ENCODE measurements at regions not wholly inside any gene's neighbourhood (a gene's known extent, or its start where the extent isn't known, plus 50 kb on each side); places are given as distances from the start of the nearest gene placed in this dataset.
A peak's percentile ranks its signal among the peaks of the same experiment; 100 is the strongest.

DNA sequence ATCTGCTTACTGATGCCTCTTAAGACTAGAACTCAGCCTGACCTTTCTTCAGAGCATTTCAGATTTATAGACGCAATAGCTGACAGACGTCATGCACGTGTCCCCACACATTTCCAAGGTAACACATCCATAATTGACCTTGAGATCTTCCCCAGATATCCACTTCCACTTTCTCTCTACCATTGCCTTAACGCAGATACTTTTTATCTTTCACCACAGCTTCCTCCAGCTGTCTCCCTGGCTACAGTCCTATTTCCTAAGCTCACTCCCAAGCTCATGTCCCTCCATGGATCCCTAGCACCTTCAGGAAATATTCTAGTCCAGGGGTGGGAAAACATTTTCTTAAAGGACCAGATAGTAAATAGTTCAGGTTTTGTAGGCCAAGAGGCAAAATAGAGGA, 173.0 kb upstream of the MITF start:
- Histone ChIP-seq H3K9ac (ENCODE audit: low read length) (no peak overlapping the region), H3K9me3 (ENCODE audit: low read length) (no peaks in the 10 kb centered on the region), H3K27ac (ENCODE audit: low read depth, low read length) (no peak overlapping the region), H3K4me1 (ENCODE audit: insufficient read depth, low read length) (no peaks in the 10 kb centered on the region), H3K27me3 (ENCODE audit: control insufficient read depth in 1 of 2, insufficient read depth in 2 of 2, low read length in 2 of 2) (no peaks in the 10 kb centered on the region), H3K36me3 (ENCODE audit: insufficient read depth, low read length) (no peaks in the 10 kb centered on the region), H3K4me3 (ENCODE audit: low read depth in 1 of 2, low read length in 2 of 2) (no peak overlapping the region)

DNA sequence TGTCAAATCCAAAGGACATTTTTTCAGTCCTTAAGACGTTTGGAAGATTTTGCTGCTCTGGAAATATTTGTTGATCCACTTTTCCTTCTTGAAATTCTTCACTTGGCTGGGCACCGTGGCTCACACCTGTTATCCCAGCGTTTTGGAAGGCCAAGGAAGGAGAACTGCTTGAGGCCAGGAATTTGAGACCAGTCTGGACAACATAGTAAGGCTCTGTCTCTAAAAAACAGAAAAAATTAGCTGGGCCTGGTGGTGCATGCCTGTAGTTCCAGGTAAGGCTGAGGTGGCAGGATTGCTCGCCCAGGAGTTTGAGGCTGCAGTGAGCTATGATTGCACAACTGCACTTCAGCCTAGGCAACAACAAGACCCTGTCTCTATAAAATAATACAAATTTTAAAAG, 173.9 kb upstream of the MITF start:
- H3K27ac ChIP-seq (ENCODE audit: low read depth, low read length), result no peak overlapping the region
- no peaks in the 10 kb centered on the region for H3K36me3 ChIP-seq (ENCODE audit: insufficient read depth, low read length)
- H3K9me3 ChIP-seq (ENCODE audit: low read length), result no peaks in the 10 kb centered on the region
- no peaks in the 10 kb centered on the region for H3K27me3 ChIP-seq (ENCODE audit: control insufficient read depth in 1 of 2, insufficient read depth in 2 of 2, low read length in 2 of 2)
- no peak overlapping the region for H3K9ac ChIP-seq (ENCODE audit: low read length)
- H3K4me1 ChIP-seq (ENCODE audit: insufficient read depth, low read length), result no peaks in the 10 kb centered on the region
- H3K4me3 ChIP-seq (ENCODE audit: low read depth in 1 of 2, low read length in 2 of 2), result no peak overlapping the region

DNA sequence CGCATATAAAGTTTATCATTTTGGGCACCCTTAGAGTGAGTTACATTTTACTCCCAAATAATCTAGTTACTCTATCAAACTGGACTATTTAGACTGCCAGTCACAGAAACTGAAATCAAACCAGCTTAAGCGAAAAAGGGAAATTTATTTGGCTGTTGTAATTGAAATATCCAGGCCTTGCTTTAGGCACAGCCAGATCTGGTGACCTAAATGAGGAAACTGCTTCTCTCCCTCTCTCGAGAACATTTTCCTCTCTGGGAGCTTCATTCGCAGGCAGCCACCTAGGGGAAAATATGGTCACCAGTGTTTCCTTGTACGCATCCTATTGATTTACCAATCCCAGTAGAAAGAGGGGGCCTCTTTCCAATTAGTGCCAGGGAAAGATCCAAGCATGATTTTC, 175.3 kb upstream of the MITF start:
- no peak overlapping the region for H3K4me3 ChIP-seq (ENCODE audit: low read depth in 1 of 2, low read length in 2 of 2)
- no peaks in the 10 kb centered on the region for H3K36me3 ChIP-seq (ENCODE audit: insufficient read depth, low read length)
- H3K4me1 ChIP-seq (ENCODE audit: insufficient read depth, low read length), result no peaks in the 10 kb centered on the region
- H3K27ac ChIP-seq (ENCODE audit: low read depth, low read length), result no peak overlapping the region
- H3K9me3 ChIP-seq (ENCODE audit: low read length), result no peaks in the 10 kb centered on the region
- H3K9ac ChIP-seq (ENCODE audit: low read length), result no peak overlapping the region
- no peaks in the 10 kb centered on the region for H3K27me3 ChIP-seq (ENCODE audit: control insufficient read depth in 1 of 2, insufficient read depth in 2 of 2, low read length in 2 of 2)

DNA sequence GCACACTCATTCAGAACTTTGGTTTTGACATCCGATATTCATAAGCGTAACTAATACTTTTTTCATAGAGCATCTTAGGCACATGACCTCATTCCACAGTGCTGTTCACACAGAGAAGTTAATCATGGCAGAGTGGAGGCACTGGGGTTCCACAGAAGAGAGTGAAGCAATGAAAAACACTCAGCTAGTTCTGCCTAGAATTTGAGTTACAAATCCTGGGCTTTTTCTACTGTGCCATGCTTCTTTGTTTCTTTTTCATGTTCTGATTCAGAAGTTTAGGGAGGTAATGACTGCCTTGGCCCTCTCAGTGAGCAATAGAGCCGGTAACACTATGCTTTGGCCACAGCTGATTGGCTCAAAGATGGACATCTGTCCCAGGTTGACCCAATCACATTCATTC, 176.1 kb upstream of the MITF start:
- no peak overlapping the region for H3K4me3 ChIP-seq (ENCODE audit: low read depth in 1 of 2, low read length in 2 of 2)
- no peak overlapping the region for H3K27ac ChIP-seq (ENCODE audit: low read depth, low read length)
- no peaks in the 10 kb centered on the region for H3K36me3 ChIP-seq (ENCODE audit: insufficient read depth, low read length)
- H3K27me3 ChIP-seq (ENCODE audit: control insufficient read depth in 1 of 2, insufficient read depth in 2 of 2, low read length in 2 of 2), result no peaks in the 10 kb centered on the region
- H3K9ac ChIP-seq (ENCODE audit: low read length), result no peak overlapping the region
- H3K4me1 ChIP-seq (ENCODE audit: insufficient read depth, low read length), result no peaks in the 10 kb centered on the region
- H3K9me3 ChIP-seq (ENCODE audit: low read length), result no peaks in the 10 kb centered on the region

DNA sequence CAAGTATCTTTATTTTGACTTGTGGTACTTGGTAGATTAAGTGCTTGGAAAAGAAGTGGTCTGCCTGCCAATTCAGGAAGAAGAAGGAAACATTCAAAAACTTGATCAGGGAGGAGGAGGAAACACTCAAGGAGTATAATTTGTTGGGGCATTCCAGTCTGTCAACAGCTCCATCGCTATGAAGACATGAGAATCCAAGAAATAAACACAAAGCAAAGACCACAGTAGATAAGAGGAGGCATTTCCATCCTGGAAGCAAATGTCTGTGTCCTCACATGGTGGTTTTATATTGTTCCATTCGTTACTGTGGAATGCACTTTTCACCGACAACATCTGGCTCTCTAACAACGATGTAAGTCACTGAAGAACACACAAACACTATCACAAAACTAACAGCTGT, 176.1 kb upstream of the FRMD4B start:
- no peak overlapping the region for H3K27ac ChIP-seq (ENCODE audit: low read depth, low read length)
- no peak overlapping the region for H3K9ac ChIP-seq (ENCODE audit: low read length)
- no peaks in the 10 kb centered on the region for H3K9me3 ChIP-seq (ENCODE audit: low read length)
- no peaks in the 10 kb centered on the region for H3K36me3 ChIP-seq (ENCODE audit: insufficient read depth, low read length)
- no peaks in the 10 kb centered on the region for H3K27me3 ChIP-seq (ENCODE audit: control insufficient read depth in 1 of 2, insufficient read depth in 2 of 2, low read length in 2 of 2)
- no peak overlapping the region for H3K4me3 ChIP-seq (ENCODE audit: low read depth in 1 of 2, low read length in 2 of 2)
- no peaks in the 10 kb centered on the region for H3K4me1 ChIP-seq (ENCODE audit: insufficient read depth, low read length)

DNA sequence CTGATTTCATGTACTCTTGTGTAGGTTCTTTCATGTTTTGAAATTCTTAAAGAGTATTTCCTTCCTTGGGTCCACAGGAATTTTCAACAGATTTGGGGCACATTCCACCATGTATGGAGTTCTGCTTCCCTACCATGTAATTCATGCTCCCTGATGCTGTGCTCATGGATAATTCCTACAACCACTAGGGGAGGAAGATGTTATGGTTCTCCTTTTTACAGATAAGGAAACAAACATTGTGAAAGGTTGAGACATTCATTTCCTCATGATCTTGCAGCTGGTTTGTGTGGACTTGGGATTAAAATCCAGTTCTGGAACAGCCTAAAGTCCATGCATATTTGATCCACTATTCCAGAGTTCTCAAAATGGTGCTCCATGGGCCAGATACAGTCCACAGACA, 174.9 kb upstream of the FRMD4B start:
- Histone ChIP-seq H3K4me3 (ENCODE audit: low read depth in 1 of 2, low read length in 2 of 2) (no peak overlapping the region), H3K9ac (ENCODE audit: low read length) (no peak overlapping the region), H3K27me3 (ENCODE audit: control insufficient read depth in 1 of 2, insufficient read depth in 2 of 2, low read length in 2 of 2) (no peaks in the 10 kb centered on the region), H3K4me1 (ENCODE audit: insufficient read depth, low read length) (no peaks in the 10 kb centered on the region), H3K9me3 (ENCODE audit: low read length) (no peaks in the 10 kb centered on the region), H3K27ac (ENCODE audit: low read depth, low read length) (no peak overlapping the region), H3K36me3 (ENCODE audit: insufficient read depth, low read length) (no peaks in the 10 kb centered on the region)

DNA sequence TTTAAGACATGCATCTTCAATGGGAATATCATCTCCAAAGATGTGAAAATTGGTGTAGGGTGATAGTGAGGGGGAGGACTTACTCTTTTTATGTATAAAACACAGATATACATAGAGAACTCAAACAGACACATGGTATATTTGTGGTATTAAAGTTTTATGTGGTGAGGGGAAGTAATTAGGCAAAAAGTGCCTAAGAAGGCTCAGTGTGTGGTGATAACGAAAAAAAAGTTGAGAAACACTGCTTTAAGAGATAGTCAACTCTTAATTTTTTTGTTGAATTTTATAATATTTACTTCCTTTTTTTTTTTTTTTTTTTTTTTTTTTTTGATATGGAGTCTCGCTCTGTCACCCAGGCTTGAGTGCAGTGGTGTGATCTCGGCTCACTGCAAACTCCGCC, 174.2 kb upstream of the FRMD4B start:
- Histone ChIP-seq H3K27me3 (ENCODE audit: control insufficient read depth in 1 of 2, insufficient read depth in 2 of 2, low read length in 2 of 2) (no peaks in the 10 kb centered on the region), H3K9ac (ENCODE audit: low read length) (no peak overlapping the region), H3K9me3 (ENCODE audit: low read length) (no peaks in the 10 kb centered on the region), H3K4me3 (ENCODE audit: low read depth in 1 of 2, low read length in 2 of 2) (no peak overlapping the region), H3K36me3 (ENCODE audit: insufficient read depth, low read length) (no peaks in the 10 kb centered on the region), H3K4me1 (ENCODE audit: insufficient read depth, low read length) (no peaks in the 10 kb centered on the region), H3K27ac (ENCODE audit: low read depth, low read length) (no peak overlapping the region)

DNA sequence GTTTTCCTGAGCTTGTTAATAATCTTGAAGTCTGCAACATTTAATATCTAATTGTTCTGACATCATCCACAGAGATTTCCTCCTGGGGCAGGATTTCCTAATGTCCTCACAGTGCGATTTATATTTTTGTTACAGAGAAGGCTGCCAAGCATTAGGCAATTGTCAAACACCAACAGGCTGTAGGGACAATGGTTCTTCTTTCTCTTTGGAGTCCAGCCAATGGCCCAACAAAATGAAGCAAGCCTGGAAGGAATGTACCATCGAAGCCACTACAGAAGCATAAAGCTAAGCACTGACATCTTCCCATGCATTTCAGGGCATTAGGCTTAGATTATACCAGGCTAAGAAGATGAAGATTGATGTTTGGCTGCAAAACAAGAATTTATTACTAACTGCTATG, 173.0 kb upstream of the FRMD4B start:
- no peak overlapping the region for H3K9ac ChIP-seq (ENCODE audit: low read length)
- no peak overlapping the region for H3K4me3 ChIP-seq (ENCODE audit: low read depth in 1 of 2, low read length in 2 of 2)
- no peaks in the 10 kb centered on the region for H3K36me3 ChIP-seq (ENCODE audit: insufficient read depth, low read length)
- H3K4me1 ChIP-seq (ENCODE audit: insufficient read depth, low read length), result no peaks in the 10 kb centered on the region
- no peak overlapping the region for H3K27ac ChIP-seq (ENCODE audit: low read depth, low read length)
- no peaks in the 10 kb centered on the region for H3K27me3 ChIP-seq (ENCODE audit: control insufficient read depth in 1 of 2, insufficient read depth in 2 of 2, low read length in 2 of 2)
- no peaks in the 10 kb centered on the region for H3K9me3 ChIP-seq (ENCODE audit: low read length)

DNA sequence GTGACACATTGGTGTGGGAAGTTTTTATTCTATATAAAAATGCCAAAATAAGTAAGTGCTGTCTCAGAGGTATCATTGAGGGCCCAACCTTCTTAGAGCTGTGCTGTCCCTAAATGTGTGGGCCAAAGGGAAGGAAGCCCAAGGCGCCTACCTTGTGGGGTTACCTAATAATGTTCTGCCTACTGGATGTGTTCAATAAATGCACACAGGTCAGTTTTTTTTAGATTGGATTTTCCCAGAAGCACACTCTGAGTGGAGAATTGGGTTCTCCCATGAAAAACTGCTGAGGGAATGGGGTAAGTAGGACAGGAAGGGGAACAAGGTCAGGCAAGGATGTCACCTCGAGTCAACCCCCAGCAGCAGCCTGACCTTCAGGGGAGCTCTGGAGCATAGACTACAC, 168.7 kb upstream of the FRMD4B start:
- no peaks in the 10 kb centered on the region for H3K27me3 ChIP-seq (ENCODE audit: control insufficient read depth in 1 of 2, insufficient read depth in 2 of 2, low read length in 2 of 2)
- no peaks in the 10 kb centered on the region for H3K36me3 ChIP-seq (ENCODE audit: insufficient read depth, low read length)
- H3K9me3 ChIP-seq (ENCODE audit: low read length), result no peaks in the 10 kb centered on the region
- no peak overlapping the region for H3K4me3 ChIP-seq (ENCODE audit: low read depth in 1 of 2, low read length in 2 of 2)
- no peak overlapping the region for H3K9ac ChIP-seq (ENCODE audit: low read length)
- H3K27ac ChIP-seq (ENCODE audit: low read depth, low read length), result no peak overlapping the region
- H3K4me1 ChIP-seq (ENCODE audit: insufficient read depth, low read length), result no peaks in the 10 kb centered on the region

DNA sequence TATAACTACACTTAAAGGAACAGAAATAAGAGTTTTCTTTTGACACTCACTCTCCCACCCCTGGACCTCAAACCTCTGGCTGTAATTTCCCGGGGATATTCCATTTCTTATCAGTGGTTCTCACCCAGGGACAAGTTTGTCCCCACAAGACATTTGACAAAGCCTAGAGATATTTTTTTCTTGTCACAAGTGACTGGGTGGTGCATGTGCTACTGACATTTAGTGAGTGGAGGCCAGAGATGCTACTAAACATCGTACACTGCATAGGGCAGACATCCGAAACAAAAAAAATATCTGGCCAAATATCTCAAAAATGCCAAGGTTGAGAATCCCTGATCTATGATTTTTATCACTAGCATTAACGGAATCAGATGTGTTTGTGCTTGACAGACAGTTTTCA, 168.0 kb upstream of the FRMD4B start:
- no peak overlapping the region for H3K4me3 ChIP-seq (ENCODE audit: low read depth in 1 of 2, low read length in 2 of 2)
- no peaks in the 10 kb centered on the region for H3K36me3 ChIP-seq (ENCODE audit: insufficient read depth, low read length)
- H3K27me3 ChIP-seq (ENCODE audit: control insufficient read depth in 1 of 2, insufficient read depth in 2 of 2, low read length in 2 of 2), result no peaks in the 10 kb centered on the region
- H3K9me3 ChIP-seq (ENCODE audit: low read length), result no peaks in the 10 kb centered on the region
- no peak overlapping the region for H3K27ac ChIP-seq (ENCODE audit: low read depth, low read length)
- no peak overlapping the region for H3K9ac ChIP-seq (ENCODE audit: low read length)
- no peaks in the 10 kb centered on the region for H3K4me1 ChIP-seq (ENCODE audit: insufficient read depth, low read length)

DNA sequence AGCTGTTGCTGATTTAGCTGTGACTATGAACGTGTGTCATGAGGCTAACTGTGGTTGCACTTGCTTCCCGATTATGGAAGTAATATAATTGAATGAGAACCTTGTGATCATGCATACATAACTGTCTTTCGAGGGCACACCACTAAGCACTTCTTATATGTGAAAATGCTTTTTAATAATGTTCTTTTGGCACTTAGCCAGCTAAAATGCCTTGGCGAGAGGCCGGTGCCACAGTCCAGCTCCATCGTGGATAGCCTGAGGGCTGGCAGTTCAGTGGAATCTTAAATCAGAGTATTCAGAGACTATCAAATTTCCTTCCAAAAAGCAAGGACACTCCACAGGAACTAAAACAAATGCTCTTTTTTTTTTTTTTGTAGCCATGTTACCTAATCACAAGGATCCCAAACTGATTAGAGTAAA, 161.6 kb upstream of the FRMD4B start:
- Histone ChIP-seq H3K9ac (ENCODE audit: low read length) (no peak overlapping the region), H3K36me3 (ENCODE audit: insufficient read depth, low read length) (no peaks in the 10 kb centered on the region), H3K4me3 (ENCODE audit: low read depth in 1 of 2, low read length in 2 of 2) (no peak overlapping the region), H3K27me3 (ENCODE audit: control insufficient read depth in 1 of 2, insufficient read depth in 2 of 2, low read length in 2 of 2) (peaks cover 0 to 6% of the 10 kb centered on the region in 2 donors), H3K9me3 (ENCODE audit: low read length) (no peaks in the 10 kb centered on the region), H3K27ac (ENCODE audit: low read depth, low read length) (no peak overlapping the region), H3K4me1 (ENCODE audit: insufficient read depth, low read length) (no peaks in the 10 kb centered on the region)

DNA sequence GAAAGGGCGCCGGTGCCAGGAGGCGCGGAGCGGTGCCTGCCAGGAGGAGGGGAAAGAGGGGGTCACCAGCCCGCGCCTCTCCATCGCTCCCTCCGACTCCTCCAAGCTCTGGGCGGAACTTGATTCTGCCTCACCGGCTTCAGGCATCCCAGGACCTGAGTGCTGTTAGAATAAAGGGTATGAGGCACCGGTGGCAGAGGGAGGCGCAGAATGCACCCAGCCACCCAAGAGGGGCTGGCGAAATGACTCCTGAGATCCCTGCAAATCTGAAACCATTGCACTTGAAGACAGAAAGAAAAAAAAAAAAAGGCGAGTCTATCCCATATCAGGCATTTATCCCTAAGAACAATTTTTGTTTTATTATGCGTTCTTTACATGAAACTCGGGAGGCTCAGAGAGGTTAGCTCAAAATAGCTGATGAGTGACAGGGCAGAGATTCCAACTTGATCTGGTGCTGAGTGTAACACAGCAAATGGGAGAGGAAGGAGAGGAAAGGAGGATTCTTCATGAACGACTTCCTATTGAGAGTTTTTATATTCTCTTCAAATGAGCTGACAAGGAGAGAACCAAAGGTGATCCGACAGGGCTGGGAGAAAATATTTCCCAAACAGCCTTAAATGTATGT, 157.0 kb upstream of the FRMD4B start:
- Histone ChIP-seq H3K9me3 (ENCODE audit: low read length) (no peaks in the 10 kb centered on the region), H3K9ac (ENCODE audit: low read length) (no peak overlapping the region), H3K36me3 (ENCODE audit: insufficient read depth, low read length) (no peaks in the 10 kb centered on the region), H3K4me3 (ENCODE audit: low read depth in 1 of 2, low read length in 2 of 2) (peak overlapping the region in 1 of 2 donors; percentile 32), H3K27me3 (ENCODE audit: control insufficient read depth in 1 of 2, insufficient read depth in 2 of 2, low read length in 2 of 2) (peaks cover 6 to 25% of the 10 kb centered on the region in 2 donors), H3K27ac (ENCODE audit: low read depth, low read length) (no peak overlapping the region), H3K4me1 (ENCODE audit: insufficient read depth, low read length) (no peaks in the 10 kb centered on the region)

All from muscle layer of colon (tissue), 2 donors.